ENCODE measurements at regions not wholly inside any gene's neighbourhood (a gene's known extent, or its start where the extent isn't known, plus 50 kb on each side); places are given as distances from the start of the nearest gene placed in this dataset.

GRCh38 chr18:57202881-57203280 is 56.0 kb downstream of the BOD1L2 start:
- WGBS, 10 experiments, result 26 to 83% (median 57%) methylated on average over 1 to 3 of the region's 3 CpGs; no CpG with 5 or more reads in 3 of the 10 experiments
- no peak for ATAC-seq (replicated peaks in 6 of 8)

DNA sequence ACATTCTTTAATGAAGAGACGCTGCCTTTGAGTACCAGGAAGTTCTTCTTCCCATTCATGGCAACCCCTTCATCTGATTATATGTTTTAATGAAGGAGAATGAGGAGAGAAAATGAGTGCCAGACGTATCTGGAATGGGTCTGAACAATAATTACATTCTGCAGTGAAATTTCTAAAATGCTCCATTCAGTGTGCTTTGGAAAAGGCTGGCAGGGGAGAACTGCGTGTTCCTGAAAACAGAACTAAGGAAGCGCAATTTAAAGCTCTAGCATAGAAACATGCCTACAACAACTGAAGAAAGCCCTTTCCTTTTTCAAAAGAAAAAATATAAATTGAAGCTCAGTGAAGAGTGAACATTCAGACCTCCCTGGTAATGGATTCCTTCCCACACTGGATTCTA is 58.8 kb downstream of the BOD1L2 start:
- WGBS, 10 experiments, result 0 to 100% (median 88%) methylated on average over 1 to 4 of the region's 4 CpGs; no CpG with 5 or more reads in 1 of the 10 experiments
- in situ Hi-C loops (cut with MboI; ENCODE audit: low pct_unique_long_range_greater_than_20kb in 2 of 9, low sequenced_read_pairs in 9 of 9, unreplicated experiment in 9 of 9), result no loop called here
- H3K4me1 ChIP-seq (replicated peaks in 1 of 2), result peaks cover 13 to 25% of the 10 kb centered on the region in 2 donors
- H3K27ac ChIP-seq, result no peak overlapping the region
- no peak overlapping the region for H3K4me3 ChIP-seq
- ATAC-seq (replicated peaks in 6 of 8), result no peak

More at GRCh38 chr18:57202881-57203280, 56.0 kb downstream of the BOD1L2 start:
- no peak overlapping the region for H3K27ac ChIP-seq
- no peak overlapping the region for H3K4me3 ChIP-seq
- H3K4me1 ChIP-seq (replicated peaks in 1 of 2), result peaks cover 0 to 5% of the 10 kb centered on the region in 2 donors
- in situ Hi-C loops (cut with MboI; ENCODE audit: low pct_unique_long_range_greater_than_20kb in 2 of 9, low sequenced_read_pairs in 9 of 9, unreplicated experiment in 9 of 9), result no loop called here

DNA sequence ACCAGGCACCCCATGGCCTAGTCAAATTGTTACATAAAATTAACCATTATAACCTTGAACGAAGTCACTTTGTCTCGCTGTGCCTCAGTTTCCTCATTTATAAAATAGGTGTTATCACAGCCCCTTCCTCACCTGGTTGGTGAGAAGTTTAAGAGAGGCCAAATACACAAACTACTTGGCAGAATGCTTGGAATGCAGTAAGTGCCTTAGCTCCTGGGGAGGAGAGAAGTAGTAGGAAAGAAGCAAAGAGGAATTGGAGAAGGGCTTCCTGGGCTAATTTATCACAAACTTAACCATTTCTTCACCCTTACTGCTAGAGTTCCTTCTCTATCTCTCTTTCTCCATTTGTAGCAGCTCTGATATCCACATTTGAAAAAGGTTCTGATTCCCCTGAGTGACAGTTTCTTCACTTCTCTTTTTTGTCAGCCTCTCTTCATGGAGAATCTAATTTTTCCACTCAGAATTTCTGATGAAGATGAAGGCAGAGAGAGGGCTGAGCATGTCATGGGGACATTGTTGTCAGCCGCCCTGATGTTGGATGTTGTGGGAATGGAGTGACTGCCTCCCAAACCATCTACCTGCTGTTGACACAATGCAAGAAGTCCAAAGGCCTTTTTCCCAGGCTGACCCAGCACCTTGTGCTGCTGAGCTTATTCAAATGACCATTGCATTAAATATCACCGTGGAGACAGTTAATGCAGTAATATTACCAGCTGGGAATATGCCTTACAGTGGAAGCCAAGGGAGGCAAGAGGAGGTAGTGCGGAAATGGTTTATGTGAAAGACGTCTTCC is 60.4 kb downstream of the BOD1L2 start:
- H3K27ac ChIP-seq, result no peak overlapping the region
- WGBS, 10 experiments, result 63 to 100% (median 88%) methylated on average over 1 to 6 of the region's 6 CpGs; no CpG with 5 or more reads in 1 of the 10 experiments
- ATAC-seq (replicated peaks in 6 of 8), result peak in 1 of 8 experiments; percentile 2
- in situ Hi-C loops (cut with MboI; ENCODE audit: low pct_unique_long_range_greater_than_20kb in 2 of 9, low sequenced_read_pairs in 9 of 9, unreplicated experiment in 9 of 9), result no loop called here
- no peak overlapping the region for H3K4me3 ChIP-seq
- H3K4me1 ChIP-seq (replicated peaks in 1 of 2), result peaks cover 18 to 27% of the 10 kb centered on the region in 2 donors

GRCh38 chr18:57208047-57208446 is 61.2 kb downstream of the BOD1L2 start:
- Histone ChIP-seq H3K4me1 (replicated peaks in 1 of 2) (peaks cover 18 to 27% of the 10 kb centered on the region in 2 donors), H3K4me3 (no peak overlapping the region), H3K27ac (no peak overlapping the region)
- 40 to 90% (median 75%) methylated on average over 1 to 6 of the region's 7 CpGs for WGBS, 10 experiments
- ATAC-seq (replicated peaks in 6 of 8), result peak in 3 of 8 experiments; percentile 16 to 41 (median 30)
- in situ Hi-C loops (cut with MboI; ENCODE audit: low pct_unique_long_range_greater_than_20kb in 2 of 9, low sequenced_read_pairs in 9 of 9, unreplicated experiment in 9 of 9), result no loop called here

DNA sequence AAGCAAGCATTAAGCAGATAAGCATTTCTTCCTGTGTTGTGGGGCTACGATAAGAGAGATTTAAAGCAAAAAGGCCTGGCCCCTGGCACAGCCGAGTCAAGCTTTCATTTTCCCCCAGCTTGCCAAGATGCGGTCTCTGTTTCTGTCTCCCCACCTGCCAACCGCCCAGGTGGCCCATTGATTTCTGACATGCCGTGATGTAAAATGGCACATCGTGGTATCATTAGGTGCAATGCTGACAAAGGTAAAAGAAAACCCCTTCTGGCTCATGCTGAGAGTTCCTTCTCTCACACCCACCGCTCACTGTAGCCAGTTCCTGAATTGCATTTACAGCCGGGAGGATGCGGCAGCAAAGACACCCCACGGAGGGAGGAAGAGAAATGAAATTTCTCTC is 62.8 kb downstream of the BOD1L2 start:
- peak overlapping the region; percentile 32 to 58 for H3K27ac ChIP-seq

GRCh38 chr18:57210107-57210715 is 63.3 kb downstream of the BOD1L2 start:
- Histone ChIP-seq H3K4me3 (peak overlapping the region in 1 of 5 donors; percentile 7), H3K27ac (peak overlapping the region; percentile 32 to 58), H3K4me1 (replicated peaks in 1 of 2) (peaks cover 18 to 27% of the 10 kb centered on the region in 2 donors)
- ATAC-seq (replicated peaks in 6 of 8), result peak; percentile 99 to 100 (median 99)
- in situ Hi-C loops (cut with MboI; ENCODE audit: low pct_unique_long_range_greater_than_20kb in 2 of 9, low sequenced_read_pairs in 9 of 9, unreplicated experiment in 9 of 9), result no loop called here
- 0 to 22% (median 18%) methylated on average over 1 to 6 of the region's 11 CpGs; no CpG with 5 or more reads in 5 of the 10 experiments for WGBS, 10 experiments

More for the DNA sequence above, 62.8 kb downstream of the BOD1L2 start:
- ATAC-seq (replicated peaks in 6 of 8), result peak in 4 of 8 experiments; percentile 26 to 55 (median 42)
- Histone ChIP-seq H3K4me3 (peak overlapping the region in 1 of 5 donors; percentile 7), H3K4me1 (replicated peaks in 1 of 2) (peaks cover 18 to 27% of the 10 kb centered on the region in 2 donors)
- in situ Hi-C loops (cut with MboI; ENCODE audit: low pct_unique_long_range_greater_than_20kb in 2 of 9, low sequenced_read_pairs in 9 of 9, unreplicated experiment in 9 of 9), result no loop called here
- 33 to 100% (median 60%) methylated on average over 1 to 8 of the region's 10 CpGs; no CpG with 5 or more reads in 1 of the 10 experiments for WGBS, 10 experiments

GRCh38 chr18:57210716-57211411 is 64.0 kb downstream of the BOD1L2 start:
- H3K4me1 ChIP-seq (replicated peaks in 1 of 2), result peaks cover 18 to 27% of the 10 kb centered on the region in 2 donors
- 0 to 60% (median 31%) methylated on average over 1 of the region's 1 CpG; no CpG with 5 or more reads in 6 of the 10 experiments for WGBS, 10 experiments
- peak overlapping the region; percentile 32 to 38 for H3K27ac ChIP-seq
- H3K4me3 ChIP-seq, result no peak overlapping the region
- peak in 3 of 8 experiments; percentile 58 to 78 (median 61) for ATAC-seq (replicated peaks in 6 of 8)
- in situ Hi-C loops (cut with MboI; ENCODE audit: low pct_unique_long_range_greater_than_20kb in 2 of 9, low sequenced_read_pairs in 9 of 9, unreplicated experiment in 9 of 9), result no loop called here

DNA sequence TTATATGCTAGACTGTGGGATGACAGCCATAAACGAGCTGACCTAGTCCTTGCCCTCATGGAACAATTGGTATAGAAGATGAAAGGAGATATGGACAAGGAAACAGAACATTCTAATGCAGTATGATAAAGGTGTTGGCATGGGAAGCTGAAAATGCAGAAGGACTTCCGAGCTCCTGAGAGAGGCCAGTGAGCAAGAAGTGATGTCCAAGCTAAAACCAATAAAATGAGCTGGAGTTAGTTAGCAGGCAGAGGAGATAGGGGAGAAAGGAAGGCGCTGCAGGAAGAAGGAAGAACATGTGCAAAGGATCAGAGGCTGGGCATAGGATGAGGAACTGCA is 64.5 kb downstream of the BOD1L2 start:
- no peak for ATAC-seq (replicated peaks in 6 of 8)
- H3K27ac ChIP-seq, result no peak overlapping the region
- H3K4me1 ChIP-seq (replicated peaks in 1 of 2), result peaks cover 18 to 27% of the 10 kb centered on the region in 2 donors
- in situ Hi-C loops (cut with MboI; ENCODE audit: low pct_unique_long_range_greater_than_20kb in 2 of 9, low sequenced_read_pairs in 9 of 9, unreplicated experiment in 9 of 9), result no loop called here
- H3K4me3 ChIP-seq, result no peak overlapping the region
- 58 to 100% (median 84%) methylated on average over 1 to 3 of the region's 3 CpGs; no CpG with 5 or more reads in 1 of the 10 experiments for WGBS, 10 experiments

DNA sequence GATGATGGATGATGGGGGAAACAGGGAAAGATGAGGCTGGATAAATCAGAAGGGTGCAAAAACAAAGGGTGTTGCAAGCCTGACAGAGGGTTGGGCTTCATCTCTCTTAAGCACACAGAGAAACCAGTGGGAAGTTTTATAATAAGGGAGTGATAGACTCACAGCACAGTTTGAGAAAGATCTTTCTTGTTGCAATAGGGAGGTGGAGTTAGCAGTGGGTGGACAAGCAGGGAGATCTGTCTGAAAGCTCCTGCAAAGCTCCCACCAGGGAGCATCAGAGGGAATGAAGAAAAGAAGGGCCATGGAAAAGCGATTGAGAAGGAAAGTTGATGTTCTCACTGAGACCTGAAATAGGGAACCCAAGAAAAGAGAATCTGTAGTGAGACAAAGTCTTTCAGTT is 64.9 kb downstream of the BOD1L2 start:
- Histone ChIP-seq H3K4me3 (no peak overlapping the region), H3K27ac (no peak overlapping the region), H3K4me1 (replicated peaks in 1 of 2) (peaks cover 18 to 27% of the 10 kb centered on the region in 2 donors)
- in situ Hi-C loops (cut with MboI; ENCODE audit: low pct_unique_long_range_greater_than_20kb in 2 of 9, low sequenced_read_pairs in 9 of 9, unreplicated experiment in 9 of 9), result no loop called here
- no peak for ATAC-seq (replicated peaks in 6 of 8)
- WGBS, 10 experiments, result 70 to 100% (median 84%) methylated on average over 1 of the region's 1 CpG; no CpG with 5 or more reads in 2 of the 10 experiments

- Histone ChIP-seq H3K4me3 (no peak overlapping the region), H3K4me1 (replicated peaks in 1 of 2) (peaks cover 18 to 23% of the 10 kb centered on the region in 2 donors), H3K27ac (no peak overlapping the region)
- WGBS, 10 experiments, result 66 to 100% (median 94%) methylated on average over 1 to 7 of the region's 7 CpGs
- in situ Hi-C loops (cut with MboI; ENCODE audit: low pct_unique_long_range_greater_than_20kb in 2 of 9, low sequenced_read_pairs in 9 of 9, unreplicated experiment in 9 of 9), result no loop called here
- ATAC-seq (replicated peaks in 6 of 8), result no peak
Observed at GRCh38 chr18:57212678-57213077, 65.8 kb downstream of the BOD1L2 start.

DNA sequence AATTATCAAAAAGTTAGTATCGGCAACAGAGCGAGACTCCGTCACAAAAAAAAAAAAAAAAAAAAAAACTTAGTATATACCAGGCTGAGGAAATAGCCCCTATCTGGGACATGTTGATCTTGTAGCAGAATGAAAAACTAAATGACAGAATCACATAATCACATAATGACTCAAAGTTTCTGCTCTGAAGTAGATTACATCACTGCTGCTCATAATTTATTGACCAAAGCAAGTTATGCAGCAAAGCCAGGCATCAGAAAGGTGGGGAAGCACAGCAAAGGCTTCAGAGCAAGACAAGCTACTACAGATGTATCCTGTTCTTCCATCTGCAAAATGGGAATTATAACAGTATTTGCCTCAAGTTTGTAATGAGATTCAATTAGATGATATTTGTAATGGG is 68.1 kb downstream of the BOD1L2 start:
- H3K4me3 ChIP-seq, result no peak overlapping the region
- in situ Hi-C loops (cut with MboI; ENCODE audit: low pct_unique_long_range_greater_than_20kb in 2 of 9, low sequenced_read_pairs in 9 of 9, unreplicated experiment in 9 of 9), result no loop called here
- WGBS, 10 experiments, result 80 to 100% (median 98%) methylated on average over 1 to 3 of the region's 3 CpGs; no CpG with 5 or more reads in 1 of the 10 experiments
- peaks cover 10 to 12% of the 10 kb centered on the region in 2 donors for H3K4me1 ChIP-seq (replicated peaks in 1 of 2)
- H3K27ac ChIP-seq, result no peak overlapping the region
- ATAC-seq (replicated peaks in 6 of 8), result peak in 1 of 8 experiments; percentile 18

DNA sequence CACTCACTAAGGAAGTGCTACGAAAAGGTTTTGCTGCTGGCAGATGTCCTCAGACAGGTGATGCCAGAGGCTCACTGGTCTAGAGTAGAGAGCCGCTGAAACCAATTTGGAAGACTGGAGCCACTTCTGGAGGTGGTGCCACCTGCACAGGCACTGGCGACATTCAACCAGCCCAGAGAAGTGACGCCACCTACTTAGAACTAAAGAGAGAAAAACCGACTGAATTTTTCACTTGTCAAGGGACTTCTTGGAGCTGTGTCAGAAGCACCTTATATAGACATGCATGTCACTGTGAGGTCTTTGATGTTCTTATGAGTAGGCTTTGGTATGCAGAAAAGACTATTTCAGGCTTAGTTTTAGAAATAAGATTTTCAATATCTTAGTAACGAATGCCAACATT is 71.4 kb downstream of the BOD1L2 start:
- in situ Hi-C loops (cut with MboI; ENCODE audit: low pct_unique_long_range_greater_than_20kb in 2 of 9, low sequenced_read_pairs in 9 of 9, unreplicated experiment in 9 of 9), result no loop called here
- Histone ChIP-seq H3K4me1 (replicated peaks in 1 of 2) (peaks cover 14 to 15% of the 10 kb centered on the region in 2 donors), H3K27ac (no peak overlapping the region), H3K4me3 (no peak overlapping the region)
- WGBS, 10 experiments, result 0 to 100% (median 90%) methylated on average over 1 to 6 of the region's 6 CpGs; no CpG with 5 or more reads in 2 of the 10 experiments
- ATAC-seq (replicated peaks in 6 of 8), result no peak

DNA sequence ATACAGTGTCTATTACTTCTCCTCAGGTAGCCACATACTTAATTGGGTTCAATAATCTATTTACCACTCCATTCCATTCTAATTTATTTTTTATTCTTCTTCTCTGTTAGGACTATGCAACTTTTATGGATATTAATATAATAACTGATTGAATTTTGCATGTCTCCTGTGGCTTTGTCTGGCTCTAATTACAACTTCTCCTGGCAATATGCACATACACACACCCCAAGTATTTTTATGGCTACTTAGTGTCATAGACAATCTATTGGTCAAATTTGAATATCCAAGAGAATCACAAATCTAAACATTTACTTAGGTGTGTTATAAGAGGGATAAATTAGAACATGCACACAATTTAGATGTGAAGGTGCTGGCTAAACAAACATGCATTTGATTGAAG is 73.1 kb downstream of the BOD1L2 start:
- peak in 2 of 8 experiments; percentile 40 to 62 for ATAC-seq (replicated peaks in 6 of 8)
- in situ Hi-C loops (cut with MboI; ENCODE audit: low pct_unique_long_range_greater_than_20kb in 2 of 9, low sequenced_read_pairs in 9 of 9, unreplicated experiment in 9 of 9), result no loop called here
- H3K4me1 ChIP-seq (replicated peaks in 1 of 2), result peaks cover 15 to 17% of the 10 kb centered on the region in 2 donors

More for the DNA sequence above, 73.1 kb downstream of the BOD1L2 start:
- no peak overlapping the region for H3K4me3 ChIP-seq
- no peak overlapping the region for H3K27ac ChIP-seq
